Upper lobe of right lung (tissue), 1 donor: ENCODE measurements at regions not wholly inside any gene's neighbourhood (a gene's known extent, or its start where the extent isn't known, plus 50 kb on each side); places are given as distances from the start of the nearest gene placed in this dataset.

Experiments used
- ATAC-seq: fragments of 200-7000 bp; cut with Tn5 transposase; one replicate; pipeline ENCODE4 v1.9.1; 2020; ENCODE audit warnings: mild to moderate bottlenecking, moderate library complexity
- DNase-seq: peaks from one replicate; pipeline ENCODE4 v3.0.0-alpha.2; 2020
- H3K27ac ChIP-seq: fragments of 200-600 bp; one replicate; pipeline ENCODE4 v1.8.0; 2022
- H3K27me3 ChIP-seq: fragments of 200-600 bp; one replicate; pipeline ENCODE4 v1.8.0; 2022; ENCODE audit warnings: mild to moderate bottlenecking
- H3K36me3 ChIP-seq: fragments of 200-600 bp; one replicate; pipeline ENCODE4 v1.8.0; 2022
- H3K4me1 ChIP-seq: fragments of 200-600 bp; one replicate; pipeline ENCODE4 v1.8.0; 2022
- H3K4me3 ChIP-seq: fragments of 200-600 bp; one replicate; pipeline ENCODE4 v1.8.0; 2022; ENCODE audit warnings: mild to moderate bottlenecking
- H3K9me3 ChIP-seq: fragments of 200-600 bp; one replicate; pipeline ENCODE4 v1.8.0; 2022
- intact Hi-C: fragments of 100-400 bp; cut with DNase I; formaldehyde crosslinking; loops from one replicate; pipeline ENCODE4 v1.11.0; 2022
- TF ChIP-seq, protein P1 (sequence below): fragments of 200-600 bp; IDR thresholded peaks from one replicate; pipeline ENCODE4 v1.8.0; 2022; ENCODE audit warnings: antibody characterized with exemption
- donor health status: DM: no; HTN: yes; CAD: no; lungs with severe emphysema.

- Histone ChIP-seq H3K27ac (no peak overlapping the region), H3K27me3 (no peaks in the 10 kb centered on the region), H3K36me3 (no peaks in the 10 kb centered on the region), H3K4me3 (no peak overlapping the region), H3K4me1 (no peaks in the 10 kb centered on the region), H3K9me3 (no peaks in the 10 kb centered on the region)
- intact Hi-C loops = no loop called here
- TF ChIP-seq, protein P1, sequence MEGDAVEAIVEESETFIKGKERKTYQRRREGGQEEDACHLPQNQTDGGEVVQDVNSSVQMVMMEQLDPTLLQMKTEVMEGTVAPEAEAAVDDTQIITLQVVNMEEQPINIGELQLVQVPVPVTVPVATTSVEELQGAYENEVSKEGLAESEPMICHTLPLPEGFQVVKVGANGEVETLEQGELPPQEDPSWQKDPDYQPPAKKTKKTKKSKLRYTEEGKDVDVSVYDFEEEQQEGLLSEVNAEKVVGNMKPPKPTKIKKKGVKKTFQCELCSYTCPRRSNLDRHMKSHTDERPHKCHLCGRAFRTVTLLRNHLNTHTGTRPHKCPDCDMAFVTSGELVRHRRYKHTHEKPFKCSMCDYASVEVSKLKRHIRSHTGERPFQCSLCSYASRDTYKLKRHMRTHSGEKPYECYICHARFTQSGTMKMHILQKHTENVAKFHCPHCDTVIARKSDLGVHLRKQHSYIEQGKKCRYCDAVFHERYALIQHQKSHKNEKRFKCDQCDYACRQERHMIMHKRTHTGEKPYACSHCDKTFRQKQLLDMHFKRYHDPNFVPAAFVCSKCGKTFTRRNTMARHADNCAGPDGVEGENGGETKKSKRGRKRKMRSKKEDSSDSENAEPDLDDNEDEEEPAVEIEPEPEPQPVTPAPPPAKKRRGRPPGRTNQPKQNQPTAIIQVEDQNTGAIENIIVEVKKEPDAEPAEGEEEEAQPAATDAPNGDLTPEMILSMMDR = no peak
- ATAC-seq (no peak), DNase-seq (no peak)
Measured at GRCh38 chrX:138018145-138018799, 452.3 kb downstream of the ZIC3 start.

DNA sequence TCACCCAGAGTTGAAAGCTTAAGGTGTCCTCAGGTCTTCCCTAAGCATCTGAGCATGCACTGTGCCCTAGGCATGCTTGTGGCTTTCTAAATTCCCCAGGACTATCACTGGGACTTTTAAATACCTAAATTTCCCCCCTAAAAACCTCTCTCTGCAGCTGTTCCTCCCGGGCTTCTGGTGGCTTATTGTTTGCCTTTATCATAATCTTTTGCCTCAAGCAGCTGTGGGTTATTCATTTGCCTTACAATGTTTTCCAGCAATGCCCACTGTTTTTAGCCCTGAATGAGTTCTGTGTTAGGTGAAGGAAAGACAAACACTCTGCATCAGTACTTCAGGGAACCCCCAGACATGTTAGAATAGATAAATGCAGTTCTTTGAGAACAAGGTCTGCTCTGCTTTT, 455.0 kb downstream of the ZIC3 start:
- TF ChIP-seq, protein P1 = no peak
- H3K4me3 ChIP-seq = no peak overlapping the region
- H3K27ac ChIP-seq = no peak overlapping the region
- no peaks in the 10 kb centered on the region for H3K4me1 ChIP-seq
- ATAC-seq (no peak), DNase-seq (no peak)
- H3K9me3 ChIP-seq = no peaks in the 10 kb centered on the region
- no peaks in the 10 kb centered on the region for H3K36me3 ChIP-seq
- intact Hi-C loops = no loop called here
- H3K27me3 ChIP-seq = no peaks in the 10 kb centered on the region

DNA sequence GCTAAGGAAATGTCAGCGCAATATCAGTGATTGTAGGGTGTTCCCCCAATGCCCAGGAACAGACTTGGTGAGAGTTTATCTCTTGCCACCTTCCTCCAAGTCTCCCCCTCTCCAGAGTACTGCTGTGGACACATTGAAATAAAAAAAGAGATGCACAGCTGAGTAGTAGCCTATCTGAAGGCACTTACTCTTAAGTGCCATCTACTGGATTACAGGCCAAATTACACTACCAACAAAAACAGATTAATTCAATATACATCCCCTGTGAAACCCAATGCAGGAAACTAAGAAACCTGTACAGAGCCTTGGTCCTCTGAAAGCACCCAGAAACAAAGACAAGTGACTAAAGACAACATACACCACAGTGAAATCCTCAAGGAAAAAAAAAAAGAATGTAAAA, 460.3 kb downstream of the ZIC3 start:
- DNase-seq (no peak), ATAC-seq (no peak)
- Histone ChIP-seq H3K4me3 (no peak overlapping the region), H3K27me3 (no peaks in the 10 kb centered on the region), H3K36me3 (no peaks in the 10 kb centered on the region), H3K27ac (no peak overlapping the region), H3K9me3 (no peaks in the 10 kb centered on the region), H3K4me1 (no peaks in the 10 kb centered on the region)
- intact Hi-C loops = no loop called here
- TF ChIP-seq, protein P1 = peak; percentile 26

GRCh38 chrX:138031715-138032114, 465.8 kb downstream of the ZIC3 start:
- no peaks in the 10 kb centered on the region for H3K36me3 ChIP-seq
- H3K27me3 ChIP-seq = no peaks in the 10 kb centered on the region
- H3K9me3 ChIP-seq = no peaks in the 10 kb centered on the region
- TF ChIP-seq, protein P1 = no peak
- no peak for DNase-seq
- H3K4me1 ChIP-seq = no peaks in the 10 kb centered on the region
- no peak overlapping the region for H3K27ac ChIP-seq
- no peak overlapping the region for H3K4me3 ChIP-seq
- ATAC-seq = no peak
- intact Hi-C loops = no loop called here

DNA sequence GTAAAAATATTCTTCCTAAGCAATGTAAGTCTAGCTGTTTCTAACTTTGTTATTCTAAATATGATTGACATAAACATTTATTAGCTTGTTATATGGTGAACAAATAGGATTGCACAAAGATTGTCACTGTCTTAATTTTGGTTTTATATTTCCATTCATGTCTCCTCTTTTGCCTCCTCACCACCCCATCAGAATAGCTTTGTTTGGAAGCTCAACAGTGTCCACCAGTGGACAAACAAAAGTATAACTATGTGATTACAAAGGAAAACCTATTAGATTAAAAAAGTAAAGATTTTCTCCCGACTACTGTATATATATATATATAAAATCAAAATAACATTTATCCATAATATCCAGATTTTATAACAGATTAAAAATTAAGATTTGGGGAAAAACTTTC, 468.2 kb downstream of the ZIC3 start:
- ATAC-seq (no peak), DNase-seq (no peak)
- intact Hi-C loops = no loop called here
- TF ChIP-seq, protein P1 = no peak
- Histone ChIP-seq H3K27ac (no peak overlapping the region), H3K4me1 (no peaks in the 10 kb centered on the region), H3K9me3 (no peaks in the 10 kb centered on the region), H3K27me3 (no peaks in the 10 kb centered on the region), H3K36me3 (no peaks in the 10 kb centered on the region), H3K4me3 (no peak overlapping the region)

DNA sequence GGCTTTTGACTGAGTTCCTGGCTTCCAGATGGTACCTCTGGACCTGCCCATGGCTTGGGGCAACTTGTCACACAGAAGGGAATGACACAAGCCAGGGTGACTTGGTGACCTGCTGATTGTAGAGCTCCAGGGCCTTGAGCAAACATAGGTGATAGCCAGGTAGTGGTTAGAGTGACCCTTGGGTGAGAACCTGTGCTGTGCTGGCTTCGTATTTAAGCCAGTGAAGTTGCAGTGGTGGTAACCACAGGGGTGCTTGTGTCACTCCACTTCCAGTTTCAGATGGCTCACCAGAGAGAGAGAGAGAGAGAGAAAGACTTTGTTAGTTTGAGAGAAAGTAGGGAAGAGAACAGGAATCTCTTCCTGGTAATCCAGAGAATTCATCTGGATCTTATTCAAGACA, 471.6 kb downstream of the ZIC3 start:
- Histone ChIP-seq H3K4me1 (no peaks in the 10 kb centered on the region), H3K36me3 (no peaks in the 10 kb centered on the region), H3K27me3 (no peaks in the 10 kb centered on the region), H3K27ac (no peak overlapping the region), H3K9me3 (no peaks in the 10 kb centered on the region), H3K4me3 (no peak overlapping the region)
- no peak for ATAC-seq
- DNase-seq = no peak
- TF ChIP-seq, protein P1 = no peak
- intact Hi-C loops = no loop called here
